ENCODE measurements at regions not wholly inside any gene's neighbourhood (a gene's known extent, or its start where the extent isn't known, plus 50 kb on each side); places are given as distances from the start of the nearest gene placed in this dataset.
A peak's percentile ranks its signal among the peaks of the same experiment; 100 is the strongest.

DNA sequence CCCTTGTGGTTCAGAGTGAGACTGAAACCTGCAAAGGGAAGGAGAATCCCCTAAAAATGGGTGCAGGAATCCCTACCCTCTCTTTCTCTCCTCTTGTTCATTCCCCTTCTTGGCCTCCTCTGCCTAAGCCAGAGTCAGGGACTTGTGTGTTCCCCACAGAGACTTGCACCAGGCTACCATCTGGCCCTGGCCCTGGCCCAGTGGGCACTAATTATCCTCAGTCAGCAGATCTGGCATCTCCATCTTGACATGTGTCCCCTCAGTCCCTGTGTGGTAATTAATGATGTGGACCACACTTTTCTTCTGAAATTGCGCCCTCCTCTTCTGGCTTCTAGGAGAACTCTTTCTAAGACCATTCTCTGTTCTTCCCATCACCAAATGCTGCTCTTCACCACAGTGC lies 354.4 kb downstream of the SETD4 start:
- ATAC-seq (ENCODE audit: low FRiP score in 2 of 2): no peak
- no peak for DNase-seq
- Histone ChIP-seq H3K36me3 (no peaks in the 10 kb centered on the region), H3K4me1 (no peaks in the 10 kb centered on the region), H3K4me3 (no peak overlapping the region), H3K27ac (no peak overlapping the region), H3K27me3 (no peaks in the 10 kb centered on the region), H3K9me3 (no peaks in the 10 kb centered on the region)
- WGBS, 2 donors: 88 to 90% methylated on average over 1 of the region's 1 CpG
- TF ChIP-seq EP300 (IDR thresholded peaks at IDR 0.05) (no peak), POLR2A (IDR thresholded peaks at IDR 0.05) (no peak), POLR2AphosphoS5 (IDR thresholded peaks at IDR 0.05) (no peak)
- TF ChIP-seq, protein P1, sequence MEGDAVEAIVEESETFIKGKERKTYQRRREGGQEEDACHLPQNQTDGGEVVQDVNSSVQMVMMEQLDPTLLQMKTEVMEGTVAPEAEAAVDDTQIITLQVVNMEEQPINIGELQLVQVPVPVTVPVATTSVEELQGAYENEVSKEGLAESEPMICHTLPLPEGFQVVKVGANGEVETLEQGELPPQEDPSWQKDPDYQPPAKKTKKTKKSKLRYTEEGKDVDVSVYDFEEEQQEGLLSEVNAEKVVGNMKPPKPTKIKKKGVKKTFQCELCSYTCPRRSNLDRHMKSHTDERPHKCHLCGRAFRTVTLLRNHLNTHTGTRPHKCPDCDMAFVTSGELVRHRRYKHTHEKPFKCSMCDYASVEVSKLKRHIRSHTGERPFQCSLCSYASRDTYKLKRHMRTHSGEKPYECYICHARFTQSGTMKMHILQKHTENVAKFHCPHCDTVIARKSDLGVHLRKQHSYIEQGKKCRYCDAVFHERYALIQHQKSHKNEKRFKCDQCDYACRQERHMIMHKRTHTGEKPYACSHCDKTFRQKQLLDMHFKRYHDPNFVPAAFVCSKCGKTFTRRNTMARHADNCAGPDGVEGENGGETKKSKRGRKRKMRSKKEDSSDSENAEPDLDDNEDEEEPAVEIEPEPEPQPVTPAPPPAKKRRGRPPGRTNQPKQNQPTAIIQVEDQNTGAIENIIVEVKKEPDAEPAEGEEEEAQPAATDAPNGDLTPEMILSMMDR (IDR thresholded peaks at IDR 0.05): no peak

- DNase-seq: no peak
- Histone ChIP-seq H3K27me3 (no peaks in the 10 kb centered on the region), H3K27ac (no peak overlapping the region), H3K4me3 (no peak overlapping the region), H3K4me1 (no peaks in the 10 kb centered on the region), H3K36me3 (no peaks in the 10 kb centered on the region), H3K9me3 (no peaks in the 10 kb centered on the region)
- no peak for ATAC-seq (ENCODE audit: low FRiP score in 2 of 2)
- 45 to 89% methylated on average over 2 of the region's 2 CpGs for WGBS, 2 donors
- TF ChIP-seq, protein P1 (IDR thresholded peaks at IDR 0.05): no peak
- TF ChIP-seq POLR2A (IDR thresholded peaks at IDR 0.05): no peak
Observed at GRCh38 chr21:35705237-35705887, 355.0 kb downstream of the SETD4 start.

DNA sequence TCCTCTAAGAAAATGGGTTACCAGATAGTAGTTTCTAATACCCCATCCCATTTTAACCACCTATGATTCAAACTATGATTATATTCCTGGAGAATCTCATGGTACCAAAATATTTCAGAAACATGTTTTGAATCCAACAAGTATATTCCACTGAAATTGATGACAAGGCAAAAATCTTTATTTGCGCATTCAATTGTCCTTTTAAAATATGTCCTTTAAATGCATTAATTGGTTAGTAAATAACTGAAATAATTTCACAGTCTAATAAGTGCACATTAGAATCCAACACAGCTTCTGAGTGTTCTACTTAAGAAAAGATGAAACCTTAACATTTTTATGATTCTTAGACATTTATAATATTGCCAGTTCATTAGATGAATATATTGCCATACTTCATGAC lies 356.6 kb downstream of the SETD4 start:
- no peaks in the 10 kb centered on the region for H3K4me1 ChIP-seq
- H3K27me3 ChIP-seq: no peaks in the 10 kb centered on the region
- 94 to 96% methylated on average over 1 of the region's 1 CpG for WGBS, 2 donors
- no peak for ATAC-seq (ENCODE audit: low FRiP score in 2 of 2)
- TF ChIP-seq, protein P1 (IDR thresholded peaks at IDR 0.05): no peak
- no peak for TF ChIP-seq POLR2AphosphoS5 (IDR thresholded peaks at IDR 0.05)
- no peak for TF ChIP-seq POLR2A (IDR thresholded peaks at IDR 0.05)
- TF ChIP-seq EP300 (IDR thresholded peaks at IDR 0.05): no peak
- no peaks in the 10 kb centered on the region for H3K36me3 ChIP-seq
- H3K4me3 ChIP-seq: no peak overlapping the region
- no peak for DNase-seq
- H3K9me3 ChIP-seq: no peaks in the 10 kb centered on the region
- H3K27ac ChIP-seq: no peak overlapping the region

- no peak for DNase-seq
- H3K9me3 ChIP-seq: no peaks in the 10 kb centered on the region
- H3K27ac ChIP-seq: no peak overlapping the region
- 71 to 81% methylated on average over 3 of the region's 3 CpGs for WGBS, 2 donors
- ATAC-seq (ENCODE audit: low FRiP score in 2 of 2): no peak
- no peaks in the 10 kb centered on the region for H3K36me3 ChIP-seq
- TF ChIP-seq POLR2A (IDR thresholded peaks at IDR 0.05): no peak
- TF ChIP-seq, protein P1 (IDR thresholded peaks at IDR 0.05): no peak
- no peak for TF ChIP-seq EP300 (IDR thresholded peaks at IDR 0.05)
- TF ChIP-seq POLR2AphosphoS5 (IDR thresholded peaks at IDR 0.05): no peak
- peaks cover 5 to 18% (median 9%) of the 10 kb centered on the region in 4 donors for H3K4me1 ChIP-seq
- no peaks in the 10 kb centered on the region for H3K27me3 ChIP-seq
- H3K4me3 ChIP-seq: no peak overlapping the region
Observed at GRCh38 chr21:35699361-35699760, 361.0 kb downstream of the SETD4 start.

DNA sequence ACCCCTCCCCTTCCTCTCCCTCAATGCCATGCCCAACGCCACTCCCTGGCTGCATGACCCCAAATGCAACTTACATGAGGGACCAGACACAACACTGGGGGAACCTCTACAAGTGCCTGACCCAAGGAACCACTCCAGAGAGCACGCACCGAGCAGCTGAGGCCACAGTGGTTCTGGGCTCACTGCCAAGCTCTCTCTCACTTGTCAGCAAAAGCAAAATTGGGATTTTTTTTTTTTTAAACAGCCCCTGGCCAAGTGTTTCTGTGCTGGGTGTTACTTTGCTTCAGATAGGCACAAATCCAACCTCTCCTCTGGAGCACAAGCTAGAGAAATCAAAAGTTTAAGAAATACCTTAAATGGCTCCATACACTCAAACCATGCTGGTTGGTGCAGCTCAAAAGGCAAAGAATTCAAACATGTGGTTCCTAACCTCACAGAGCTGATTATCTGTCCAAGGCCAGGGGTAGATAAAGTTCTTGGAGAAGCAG lies 363.0 kb downstream of the SETD4 start:
- Histone ChIP-seq H3K4me1 (peaks cover 5 to 18% (median 9%) of the 10 kb centered on the region in 4 donors), H3K36me3 (no peaks in the 10 kb centered on the region), H3K27ac (no peak overlapping the region), H3K4me3 (no peak overlapping the region), H3K9me3 (no peaks in the 10 kb centered on the region), H3K27me3 (no peaks in the 10 kb centered on the region)
- peak in 1 of 2 donors; percentile 47 for ATAC-seq (ENCODE audit: low FRiP score in 2 of 2)
- TF ChIP-seq EP300 (IDR thresholded peaks at IDR 0.05): no peak
- TF ChIP-seq POLR2A (IDR thresholded peaks at IDR 0.05): no peak
- TF ChIP-seq POLR2AphosphoS5 (IDR thresholded peaks at IDR 0.05): no peak
- TF ChIP-seq, protein P1 (IDR thresholded peaks at IDR 0.05): no peak
- DNase-seq: peak in 1 of 2 donors; percentile 68
- 0 to 3% methylated on average over 3 of the region's 3 CpGs for WGBS, 2 donors

Data from upper lobe of left lung (tissue), 6 donors.